ENCODE measurements at regions not wholly inside any gene's neighbourhood (a gene's known extent, or its start where the extent isn't known, plus 50 kb on each side); places are given as distances from the start of the nearest gene placed in this dataset.

DNA sequence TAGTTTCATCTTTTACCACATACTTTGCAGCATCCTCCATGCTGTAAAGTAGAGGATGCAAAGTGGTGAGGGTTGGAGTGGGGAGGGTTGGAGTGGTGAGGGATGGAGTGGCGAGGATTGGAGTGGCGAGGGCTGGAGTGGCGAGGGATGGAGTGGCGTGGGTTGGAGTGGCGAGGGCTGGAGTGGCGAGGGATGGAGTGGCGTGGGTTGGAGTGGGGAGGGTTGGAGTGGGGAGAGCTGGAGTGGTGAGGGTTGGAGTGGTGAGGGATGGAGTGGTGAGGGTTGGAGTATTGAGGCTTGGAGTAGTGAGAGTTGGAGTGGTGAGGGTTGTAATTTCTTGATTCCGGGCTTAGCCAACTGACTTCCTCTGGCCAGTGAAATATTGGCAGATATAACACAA, 618.3 kb downstream of the MRPL39 start:
- TF ChIP-seq POLR2A (IDR thresholded peaks at IDR 0.05) (no peak), POLR2AphosphoS5 (IDR thresholded peaks at IDR 0.05; ENCODE audit: insufficient read depth in 1 of 2, low read depth in 1 of 2) (no peak)

All from vagina (tissue), 2 donors.